Subcutaneous abdominal adipose tissue (tissue), 5 donors: ENCODE measurements at regions not wholly inside any gene's neighbourhood (a gene's known extent, or its start where the extent isn't known, plus 50 kb on each side); places are given as distances from the start of the nearest gene placed in this dataset.

Experiments used
- H3K27ac ChIP-seq: one replicate; pipeline ENCODE4 v1.7.0; 2013; ENCODE audit warnings: low read depth, mild to moderate bottlenecking, inconsistent platforms, low read length, moderate library complexity
- H3K27me3 ChIP-seq, 5 donors: one replicate each; pipeline ENCODE4 v1.7.0; 2013; ENCODE audit warnings: low read length in 5 of 5, inconsistent platforms in 1 of 5; ENCODE audit not compliant: control insufficient read depth in 5 of 5, insufficient read depth in 4 of 5
- H3K36me3 ChIP-seq, 5 donors: one replicate each; pipeline ENCODE4 v1.7.0; 2013; ENCODE audit warnings: low read length in 5 of 5; ENCODE audit not compliant: control insufficient read depth in 5 of 5, insufficient read depth in 5 of 5
- H3K4me1 ChIP-seq, 5 donors: one replicate each; pipeline ENCODE4 v1.7.0; 2013; ENCODE audit warnings: low read length in 5 of 5, mild to moderate bottlenecking in 3 of 5, moderate library complexity in 1 of 5; ENCODE audit not compliant: control insufficient read depth in 5 of 5, insufficient read depth in 5 of 5
- H3K4me3 ChIP-seq, 5 donors: one replicate each; pipeline ENCODE4 v1.7.0; 2013; ENCODE audit warnings: low read length in 5 of 5, low read depth in 1 of 5
- H3K9ac ChIP-seq, 5 donors: one replicate each; pipeline ENCODE4 v1.7.0; 2013; ENCODE audit warnings: low read length in 5 of 5, mild to moderate bottlenecking in 4 of 5, moderate library complexity in 3 of 5
- H3K9me3 ChIP-seq, 5 donors: one replicate each; pipeline ENCODE4 v1.7.0; 2013; ENCODE audit warnings: low read length in 5 of 5; ENCODE audit not compliant: control insufficient read depth in 5 of 5
- donor health status: healthy.
- donor health status: healthy.
- donor health status: healthy.
- donor health status: healthy.
- donor health status: healthy.

- peak overlapping the region; percentile 68 to 88 (median 71) for H3K4me3 ChIP-seq
- H3K9ac ChIP-seq = peak overlapping the region; percentile 11 to 65 (median 43)
Observed at GRCh38 chrX:131728295-131729145, 184.6 kb downstream of the OR13H1 start.

DNA sequence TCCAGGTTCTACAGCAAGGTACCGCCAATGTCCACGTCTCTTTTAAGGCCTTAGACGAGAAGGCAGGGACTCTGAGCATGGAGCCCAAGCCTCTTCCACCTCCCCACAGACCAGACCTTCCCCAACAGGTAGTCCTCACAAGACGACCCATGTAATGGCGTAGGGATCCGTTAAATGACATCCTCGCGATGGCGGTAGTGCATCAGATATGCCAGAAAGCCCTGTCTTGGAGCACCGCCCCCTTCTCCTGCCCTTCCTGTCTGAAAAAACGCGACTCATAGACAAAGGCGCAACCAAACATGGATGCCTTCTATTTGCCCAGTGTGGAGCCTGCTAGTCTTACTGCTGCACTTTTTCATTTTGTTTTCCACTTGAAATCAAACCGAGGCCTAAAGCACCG is 185.4 kb downstream of the OR13H1 start:
- Histone ChIP-seq H3K27ac (peak overlapping the region; percentile 58), H3K9me3 (peaks cover 0 to 10% (median 3%) of the 10 kb centered on the region in 5 donors), H3K4me1 (peaks cover 0 to 12% (median 9%) of the 10 kb centered on the region in 5 donors), H3K36me3 (no peaks in the 10 kb centered on the region), H3K4me3 (peak overlapping the region; percentile 68 to 88 (median 71)), H3K27me3 (no peaks in the 10 kb centered on the region), H3K9ac (peak overlapping the region in 4 of 5 donors; percentile 11 to 65 (median 39))

More at GRCh38 chrX:131728295-131729145, 184.6 kb downstream of the OR13H1 start:
- Histone ChIP-seq H3K36me3 (no peaks in the 10 kb centered on the region), H3K4me1 (peaks cover 0 to 9% (median 8%) of the 10 kb centered on the region in 5 donors), H3K27me3 (no peaks in the 10 kb centered on the region), H3K9me3 (peaks cover 0 to 10% (median 3%) of the 10 kb centered on the region in 5 donors), H3K27ac (peak overlapping the region; percentile 58)

GRCh38 chrX:131734621-131735020 is 190.7 kb downstream of the OR13H1 start:
- H3K4me3 ChIP-seq = peak overlapping the region; percentile 12 to 50 (median 41)
- no peak overlapping the region for H3K27ac ChIP-seq
- H3K9ac ChIP-seq = no peak overlapping the region
- H3K9me3 ChIP-seq = peaks cover 0 to 2% (median 1%) of the 10 kb centered on the region in 5 donors
- H3K36me3 ChIP-seq = no peaks in the 10 kb centered on the region
- H3K4me1 ChIP-seq = peaks cover 0 to 13% (median 6%) of the 10 kb centered on the region in 5 donors
- H3K27me3 ChIP-seq = no peaks in the 10 kb centered on the region

DNA sequence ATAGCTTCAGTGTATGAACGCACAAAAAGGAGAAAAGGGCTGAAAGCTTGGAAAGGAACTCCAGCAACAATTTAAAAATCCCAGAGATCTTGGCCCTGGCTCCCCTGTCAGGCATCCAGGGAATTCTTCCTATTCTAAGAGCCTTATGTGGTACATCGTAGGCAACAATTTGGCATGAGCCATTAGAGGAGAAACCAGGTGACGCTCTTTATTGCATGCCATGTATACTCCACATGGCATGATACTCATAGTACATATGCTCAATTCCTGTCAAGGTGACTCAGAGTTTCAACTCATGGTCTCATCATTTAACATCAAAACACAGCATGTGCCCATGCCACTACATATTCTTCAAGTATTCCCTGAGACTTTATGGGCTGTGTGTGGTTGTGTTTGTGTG is 191.3 kb downstream of the OR13H1 start:
- H3K9me3 ChIP-seq = peaks cover 0 to 7% (median 3%) of the 10 kb centered on the region in 5 donors
- H3K4me1 ChIP-seq = peaks cover 0 to 9% (median 6%) of the 10 kb centered on the region in 5 donors
- H3K27me3 ChIP-seq = no peaks in the 10 kb centered on the region
- no peaks in the 10 kb centered on the region for H3K36me3 ChIP-seq
- H3K4me3 ChIP-seq = peak overlapping the region; percentile 12 to 50 (median 41)
- no peak overlapping the region for H3K27ac ChIP-seq
- no peak overlapping the region for H3K9ac ChIP-seq

DNA sequence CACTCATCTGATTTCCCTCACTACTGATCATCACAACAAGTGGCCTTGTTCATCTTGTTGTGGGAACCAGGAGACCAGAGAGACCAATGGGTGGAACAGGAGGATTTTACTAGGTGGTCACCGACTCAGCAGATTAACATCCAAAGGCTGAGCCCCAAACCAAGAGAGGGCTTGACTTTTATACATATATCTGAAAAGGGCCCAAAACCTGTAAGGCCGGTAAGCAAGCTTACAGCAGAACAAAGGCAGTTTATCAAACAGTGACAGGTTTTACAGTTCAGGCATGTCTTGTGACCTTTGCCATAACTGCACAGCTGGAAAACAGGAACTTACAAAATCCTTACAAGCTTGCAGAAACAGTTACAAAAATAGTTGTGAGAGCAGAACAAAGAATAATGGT is 195.9 kb downstream of the OR13H1 start:
- no peak overlapping the region for H3K9ac ChIP-seq
- H3K36me3 ChIP-seq = no peaks in the 10 kb centered on the region
- H3K27ac ChIP-seq = no peak overlapping the region

DNA sequence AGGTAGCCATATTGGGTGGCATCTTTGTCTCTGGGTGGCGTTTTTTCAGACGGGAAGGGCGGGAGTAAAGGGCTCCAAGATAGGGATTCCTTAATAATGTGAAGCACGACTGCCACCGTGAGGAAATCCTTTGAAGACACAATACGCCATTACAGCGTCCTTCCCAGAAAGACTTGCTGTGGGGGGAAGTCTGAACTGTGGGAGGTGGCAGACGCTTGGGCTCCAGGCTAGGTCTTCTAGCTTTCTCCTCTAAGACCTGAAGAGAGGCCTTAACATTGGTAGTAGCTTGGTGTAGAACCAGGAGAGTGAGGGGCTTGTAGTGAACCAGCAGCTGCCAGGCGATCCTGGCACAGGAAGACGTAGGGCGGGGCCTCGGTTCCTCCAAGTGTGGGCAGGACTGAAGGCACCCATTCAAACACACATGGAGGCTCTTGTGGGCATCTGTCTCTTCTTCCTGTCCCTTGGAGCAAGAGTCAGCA is 197.3 kb downstream of the OR13H1 start:
- H3K27me3 ChIP-seq = no peaks in the 10 kb centered on the region

More for the DNA sequence above, 195.9 kb downstream of the OR13H1 start:
- Histone ChIP-seq H3K4me1 (peaks cover 0 to 6% (median 1%) of the 10 kb centered on the region in 5 donors), H3K9me3 (peaks cover 0 to 13% (median 4%) of the 10 kb centered on the region in 5 donors), H3K27me3 (no peaks in the 10 kb centered on the region), H3K4me3 (no peak overlapping the region)

GRCh38 chrX:131745942-131746489 is 202.1 kb downstream of the OR13H1 start:
- peak overlapping the region; percentile 63 to 83 (median 75) for H3K4me3 ChIP-seq
- H3K9me3 ChIP-seq = peaks cover 0 to 3% (median 0%) of the 10 kb centered on the region in 5 donors
- H3K36me3 ChIP-seq = no peaks in the 10 kb centered on the region
- H3K4me1 ChIP-seq = peaks cover 0 to 16% (median 11%) of the 10 kb centered on the region in 5 donors
- H3K9ac ChIP-seq = no peak overlapping the region
- H3K27ac ChIP-seq = no peak overlapping the region
- H3K27me3 ChIP-seq = no peaks in the 10 kb centered on the region

More for the DNA sequence above, 197.3 kb downstream of the OR13H1 start:
- no peaks in the 10 kb centered on the region for H3K36me3 ChIP-seq
- peak overlapping the region; percentile 69 for H3K27ac ChIP-seq
- peaks cover 0 to 13% (median 4%) of the 10 kb centered on the region in 5 donors for H3K9me3 ChIP-seq
- peak overlapping the region; percentile 71 to 79 (median 73) for H3K4me3 ChIP-seq
- peak overlapping the region in 2 of 5 donors; percentile 42 to 56 for H3K9ac ChIP-seq
- peaks cover 0 to 7% (median 4%) of the 10 kb centered on the region in 5 donors for H3K4me1 ChIP-seq

DNA sequence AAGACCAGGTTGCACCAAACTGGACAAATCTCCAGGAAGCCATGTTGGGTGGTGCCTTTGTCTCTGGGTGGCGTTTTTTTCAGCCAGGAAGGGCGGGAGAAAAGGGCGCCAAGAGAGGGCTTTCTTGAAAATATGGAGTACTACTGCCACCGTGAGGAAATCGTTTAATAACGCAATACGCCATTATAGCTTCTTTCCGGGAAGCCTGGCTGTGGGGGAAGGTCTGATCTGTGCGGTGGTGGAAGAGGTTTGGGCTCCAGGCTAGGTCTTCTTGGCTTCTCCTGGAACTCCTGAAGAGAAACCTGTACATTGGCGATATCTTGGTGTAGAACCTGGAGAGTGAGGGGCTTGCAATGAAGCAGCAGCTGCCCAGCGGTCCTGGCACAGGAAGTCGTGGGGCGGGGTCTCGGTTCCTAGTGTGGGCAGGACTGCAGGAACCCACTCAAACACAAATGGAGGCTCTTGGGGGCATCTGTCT is 202.7 kb downstream of the OR13H1 start:
- Histone ChIP-seq H3K36me3 (no peaks in the 10 kb centered on the region), H3K27me3 (no peaks in the 10 kb centered on the region), H3K4me1 (peaks cover 0 to 16% (median 11%) of the 10 kb centered on the region in 5 donors), H3K27ac (peak overlapping the region; percentile 42), H3K9me3 (no peaks in the 10 kb centered on the region), H3K9ac (peak overlapping the region in 2 of 5 donors; percentile 54 to 68), H3K4me3 (peak overlapping the region; percentile 63 to 83 (median 75))

DNA sequence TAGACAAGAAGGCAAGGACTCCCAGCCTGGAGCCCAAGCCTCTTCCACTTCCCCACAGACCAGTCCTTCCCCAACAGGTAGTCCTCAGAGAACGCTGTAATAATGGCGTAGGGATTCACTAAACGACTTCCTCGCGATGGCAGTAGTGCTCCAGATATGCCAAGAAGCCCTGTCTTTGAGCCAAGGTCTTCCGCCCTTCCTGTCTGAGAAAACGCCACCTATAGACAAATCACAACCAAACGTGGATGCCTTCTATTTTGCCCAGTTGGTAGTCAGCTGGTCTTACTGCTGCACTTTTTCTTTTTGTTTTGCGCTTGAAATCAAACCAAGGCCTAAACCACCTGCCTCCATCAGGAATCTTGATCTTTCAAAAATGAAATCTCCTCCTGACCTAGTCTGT is 203.3 kb downstream of the OR13H1 start:
- H3K27ac ChIP-seq = peak overlapping the region; percentile 42

More for the DNA sequence above, 203.3 kb downstream of the OR13H1 start:
- Histone ChIP-seq H3K4me1 (peaks cover 0 to 18% (median 11%) of the 10 kb centered on the region in 5 donors), H3K36me3 (no peaks in the 10 kb centered on the region), H3K27me3 (no peaks in the 10 kb centered on the region), H3K9ac (peak overlapping the region in 2 of 5 donors; percentile 1 to 68), H3K9me3 (no peaks in the 10 kb centered on the region), H3K4me3 (peak overlapping the region; percentile 63 to 83 (median 75))
